GM18507 (cell line): ENCODE measurements at regions not wholly inside any gene's neighbourhood (a gene's known extent, or its start where the extent isn't known, plus 50 kb on each side); places are given as distances from the start of the nearest gene placed in this dataset.

Source experiments
- DNase-seq: peaks from one replicate; pipeline ENCODE4 v3.0.0; 2011; ENCODE audit warnings: low read depth; ENCODE audit not compliant: insufficient read length; ENCODE audit errors: extremely low spot score
- FAIRE-seq: peaks from 2 replicates; lab custom pipeline; 2011; peaks lifted over from hg19 to GRCh38; lab: Jason Lieb, UNC

DNA sequence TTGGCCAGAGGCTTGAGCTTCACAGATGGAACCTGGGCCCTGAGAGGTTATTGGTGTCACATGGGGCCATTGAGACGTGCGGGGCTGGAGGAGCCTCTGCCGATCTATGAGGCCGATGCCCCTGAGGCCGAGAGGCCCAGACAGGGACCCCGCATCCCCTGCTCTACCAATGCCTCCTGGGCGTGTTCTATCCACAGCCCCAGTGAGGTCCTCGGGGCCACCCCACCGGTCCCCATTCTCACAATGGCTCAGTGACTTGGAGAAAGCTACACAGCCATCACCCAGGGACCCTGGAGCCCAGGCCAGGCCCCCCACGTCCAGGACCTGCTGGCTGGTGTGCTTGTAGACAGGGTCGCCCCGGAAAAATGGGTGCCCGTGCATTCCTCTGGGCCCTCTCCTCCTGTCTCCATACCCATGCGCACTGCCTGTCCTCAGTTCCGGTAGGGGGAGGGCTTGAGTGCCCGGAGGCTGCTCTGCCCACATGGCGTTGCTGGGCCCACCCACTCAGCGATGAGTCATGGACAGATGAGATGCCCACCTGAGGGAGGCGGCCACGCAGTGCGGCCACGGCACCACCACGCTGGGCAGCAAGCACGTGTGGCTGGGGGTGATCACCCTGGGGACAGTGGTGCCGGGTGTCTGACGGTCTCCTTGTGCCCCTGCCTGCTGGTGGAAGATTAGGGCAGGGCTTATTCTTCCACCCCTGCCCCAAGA, 1224.7 kb downstream of the BRD1 start:
- no peak for FAIRE-seq
- no peak for DNase-seq

DNA sequence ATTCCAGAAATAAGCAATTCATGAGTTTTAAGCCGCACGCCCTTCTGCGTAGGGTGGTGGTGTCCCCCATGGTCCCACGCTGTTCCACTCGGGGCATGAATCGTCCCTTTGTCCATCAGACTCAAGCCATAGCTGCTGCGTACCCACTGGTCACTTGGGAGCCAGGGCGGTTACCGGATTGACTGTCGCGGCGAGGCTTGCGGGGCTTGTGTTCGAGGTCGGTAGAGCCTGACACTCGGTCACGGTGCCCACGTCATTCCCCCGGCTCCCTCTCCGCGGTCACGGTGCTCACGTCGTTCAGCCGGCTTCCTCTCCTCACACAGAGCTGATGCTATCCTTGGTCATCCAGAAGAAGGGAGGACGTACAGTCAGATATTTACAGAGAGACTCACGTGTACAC, 1227.0 kb downstream of the BRD1 start:
- FAIRE-seq, result no peak
- DNase-seq, result no peak

DNA sequence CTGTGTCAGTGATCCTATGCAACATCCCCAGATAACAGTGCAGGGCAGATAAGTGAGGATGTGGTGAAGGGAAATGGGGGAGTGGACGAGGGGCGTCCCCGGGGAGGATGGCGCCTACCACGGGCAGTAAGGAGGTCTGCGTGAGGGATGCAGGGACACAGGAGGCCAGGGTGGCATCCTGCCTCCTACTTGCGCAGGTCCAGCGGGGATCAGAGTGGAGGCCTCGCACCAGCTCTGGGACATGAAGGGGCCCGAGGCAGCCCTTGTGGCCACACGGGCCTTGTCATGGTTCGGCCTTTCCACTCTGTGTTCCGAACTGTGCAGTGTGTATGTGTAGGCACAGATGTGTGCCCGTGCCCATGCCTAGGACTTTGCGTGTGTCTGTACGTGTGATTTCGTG, 1227.5 kb downstream of the BRD1 start:
- DNase-seq, result no peak
- FAIRE-seq, result no peak

DNA sequence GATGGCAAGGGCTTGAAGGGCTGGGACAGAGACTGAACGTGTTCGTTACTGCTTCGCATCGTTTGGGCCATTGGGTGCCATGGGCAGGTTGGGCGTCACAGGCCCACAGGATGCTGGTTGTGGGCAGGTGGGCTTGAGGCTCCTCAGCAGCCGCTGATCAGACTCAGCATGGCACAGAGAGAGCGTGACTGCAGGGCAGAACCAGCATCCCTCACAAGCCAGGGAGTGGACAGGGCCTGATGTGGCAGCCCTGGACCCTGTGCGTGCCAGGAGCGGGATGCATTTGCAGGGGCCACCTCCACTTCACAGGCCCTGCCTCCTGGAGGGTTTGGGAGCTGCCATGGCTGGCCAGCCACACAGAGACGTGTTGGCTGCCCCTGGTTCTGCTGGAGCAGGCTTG, 1228.3 kb downstream of the BRD1 start:
- DNase-seq, result no peak
- FAIRE-seq, result no peak

DNA sequence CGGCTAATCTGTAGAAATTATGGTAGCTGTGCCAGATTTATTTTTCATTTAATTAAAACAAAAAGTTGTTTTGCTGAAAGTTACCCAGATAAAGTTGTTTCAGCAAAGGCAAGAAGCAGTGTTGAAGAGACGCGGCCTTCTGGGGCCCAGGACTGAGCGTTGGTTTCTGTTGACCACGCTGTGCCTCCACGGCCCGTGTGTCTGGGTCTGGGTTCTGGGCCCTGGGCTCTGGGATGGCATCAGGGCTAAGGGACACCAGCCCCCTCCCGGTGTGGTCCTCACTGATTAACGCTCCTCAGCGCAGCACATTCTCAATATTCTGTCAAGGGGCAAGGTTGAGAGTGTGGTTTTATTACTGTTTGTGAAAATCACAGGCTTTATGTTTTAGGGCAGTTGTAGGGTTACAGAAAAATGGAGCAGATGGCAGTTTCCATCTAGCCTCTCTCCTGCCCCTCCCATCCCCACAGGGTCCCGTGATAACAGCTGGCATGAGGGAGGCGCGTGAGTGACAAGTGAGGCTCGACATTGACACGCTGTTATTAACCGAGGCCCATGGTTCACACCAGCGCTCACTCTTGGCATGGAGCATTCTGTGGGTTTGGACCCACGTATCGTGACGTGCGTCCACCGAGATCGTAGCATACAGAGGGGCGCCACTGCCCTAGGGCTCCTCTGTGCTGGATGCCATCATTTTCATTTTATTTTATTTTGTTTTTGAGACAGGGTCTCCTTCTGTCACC, 1231.4 kb downstream of the BRD1 start:
- DNase-seq (no peak), FAIRE-seq (no peak)

DNA sequence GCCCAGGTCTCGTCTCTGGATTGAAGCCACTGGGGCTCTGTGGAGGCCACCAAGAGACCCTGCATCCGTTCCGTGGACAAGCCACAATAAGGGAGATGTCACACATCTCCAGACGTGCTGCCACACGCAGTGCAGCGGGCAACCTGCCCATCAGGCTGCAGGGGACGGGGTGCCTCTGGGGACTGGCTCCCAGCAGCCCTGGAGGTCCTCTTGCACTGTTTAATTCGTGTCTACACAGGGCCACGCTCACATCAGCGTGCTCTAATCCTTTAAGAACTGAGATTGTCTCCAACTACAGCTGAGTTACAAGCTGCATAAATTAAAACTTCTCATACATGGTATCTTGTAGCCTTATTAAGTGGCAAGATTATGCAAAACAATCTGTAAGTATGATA, 1232.2 kb downstream of the BRD1 start:
- FAIRE-seq (no peak), DNase-seq (no peak)

DNA sequence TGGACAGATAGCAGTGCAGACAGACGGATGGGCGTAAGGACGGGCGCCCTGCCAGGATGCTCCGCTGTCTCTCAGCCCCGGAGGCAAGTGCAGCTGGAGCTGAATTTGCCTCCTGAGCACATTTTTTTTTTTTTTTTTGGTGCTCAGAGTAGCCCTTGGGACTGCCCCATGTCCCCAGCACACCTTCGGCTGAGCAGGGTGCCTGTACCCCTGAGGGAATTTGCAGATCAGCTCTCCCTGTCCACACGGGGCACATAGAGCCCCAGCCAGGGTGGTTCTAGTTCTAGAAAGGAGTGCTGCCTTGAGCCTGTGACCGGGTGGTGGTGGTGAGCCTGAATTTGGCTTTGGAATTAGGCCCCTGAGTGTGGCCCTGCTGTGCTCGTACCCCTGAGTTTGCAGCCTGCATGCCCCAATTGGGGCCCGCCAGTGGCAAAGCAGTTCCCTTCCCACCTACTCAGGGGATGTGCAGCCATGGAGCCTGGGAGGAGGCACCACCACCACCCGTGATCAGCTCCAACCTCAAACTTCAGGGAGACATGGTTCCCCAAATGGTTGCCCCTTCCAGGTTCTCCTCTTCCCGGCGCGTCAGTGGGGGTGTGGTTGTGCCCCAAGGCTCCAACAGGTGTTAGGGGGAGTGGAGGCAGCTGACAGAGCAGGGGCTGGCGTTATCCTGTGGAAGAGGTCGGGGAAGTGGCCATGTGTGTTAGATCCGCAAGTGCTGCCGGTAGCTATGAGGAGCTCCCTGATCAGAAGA, 1232.7 kb downstream of the BRD1 start:
- DNase-seq (no peak), FAIRE-seq (no peak)

DNA sequence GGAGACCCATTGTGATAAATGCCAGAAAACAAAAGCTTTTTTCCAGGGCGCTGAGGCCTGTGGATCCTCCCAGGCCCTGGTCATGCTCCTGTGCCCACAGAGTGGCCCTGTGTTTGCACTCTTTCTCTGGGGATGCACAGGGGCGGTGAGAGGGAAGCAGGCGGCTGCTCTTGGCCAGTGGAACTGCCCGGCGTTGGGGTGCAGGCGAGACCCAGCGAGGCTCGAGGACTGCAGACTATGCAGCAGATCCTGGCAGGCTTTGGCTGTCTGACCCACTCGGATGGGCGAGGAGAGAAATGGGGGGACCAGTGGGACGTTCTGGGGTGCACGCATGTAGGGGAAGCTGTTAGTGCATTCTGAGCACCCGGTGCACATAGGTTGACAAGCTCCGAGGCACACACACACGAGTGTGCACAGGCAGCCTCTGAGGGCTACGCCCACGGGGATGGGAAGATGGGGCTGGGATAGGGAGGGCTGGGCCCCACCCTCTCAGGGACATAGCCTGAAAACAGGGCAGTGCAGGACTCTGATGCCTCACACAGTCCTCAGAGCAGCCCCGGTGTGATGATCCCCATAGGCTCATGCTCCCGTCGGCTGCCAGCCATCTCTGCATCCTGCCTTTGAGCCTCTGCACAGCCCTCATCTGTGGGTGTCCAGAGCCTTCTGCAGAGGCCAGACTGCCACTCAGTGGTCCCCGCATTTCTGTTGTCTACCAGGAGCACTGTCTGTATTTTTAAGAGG, 1233.5 kb downstream of the BRD1 start:
- FAIRE-seq (no peak), DNase-seq (no peak)

DNA sequence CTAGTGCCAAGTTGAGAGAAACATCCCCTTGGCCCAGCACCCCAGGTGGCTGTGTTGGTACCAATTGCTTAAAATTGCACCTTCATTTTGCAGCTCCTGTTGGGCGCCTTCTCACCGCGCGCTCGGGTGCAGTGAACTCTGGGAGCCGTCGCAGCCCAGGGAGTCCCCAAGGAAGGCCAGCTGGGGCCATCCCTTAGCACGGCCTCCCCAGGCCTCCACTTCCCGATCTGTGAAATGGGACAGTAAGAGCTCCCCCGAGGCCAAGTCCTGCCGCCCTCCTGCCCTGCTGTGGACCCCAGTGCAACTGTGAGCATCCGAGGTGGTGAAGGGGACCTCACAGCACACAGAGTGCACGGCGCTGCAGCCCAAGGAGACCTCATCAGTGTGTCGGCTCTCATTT, 1234.1 kb downstream of the BRD1 start:
- DNase-seq, result no peak
- no peak for FAIRE-seq

DNA sequence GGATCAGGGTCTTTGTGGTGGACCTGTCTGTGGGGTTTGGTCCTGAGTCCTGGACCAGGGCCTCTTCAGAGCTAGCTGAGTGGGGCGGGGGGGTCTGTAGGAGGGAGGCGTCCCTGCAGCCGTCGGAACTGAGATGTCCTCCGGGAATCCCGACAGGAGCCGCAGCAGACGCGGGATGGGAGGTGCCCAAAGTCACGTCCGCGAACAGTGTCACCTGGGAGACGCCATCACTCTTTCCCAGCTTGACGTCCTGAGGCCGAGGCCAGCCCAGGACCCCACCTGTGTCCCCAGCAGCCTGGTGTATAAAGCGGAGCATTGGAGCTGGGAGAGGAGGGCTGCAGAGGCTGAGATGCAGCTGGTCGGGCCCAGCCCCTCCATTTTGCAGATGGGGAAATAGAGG, 1234.7 kb downstream of the BRD1 start:
- no peak for FAIRE-seq

DNA sequence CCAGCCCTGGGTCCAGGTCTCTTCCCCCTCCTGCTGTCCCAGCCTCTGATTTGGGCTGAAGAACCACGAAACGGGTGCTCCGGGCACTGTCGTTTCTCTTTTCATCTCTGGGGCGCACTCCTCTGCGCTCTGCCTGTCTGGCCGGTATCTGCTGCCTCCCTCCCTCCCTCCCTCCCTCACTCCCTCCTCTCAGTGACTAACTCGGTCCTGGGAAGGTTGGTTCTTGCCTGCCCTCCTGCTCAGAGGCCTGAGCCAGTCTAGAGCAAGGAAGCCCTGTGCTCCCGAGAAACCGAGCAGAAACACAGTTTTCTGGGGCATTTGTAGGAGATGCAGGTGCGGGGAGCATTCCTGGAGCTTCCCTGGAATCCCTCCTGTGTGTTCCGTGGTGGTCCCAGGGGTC, 1235.2 kb downstream of the BRD1 start:
- FAIRE-seq (no peak), DNase-seq (no peak)

More for the DNA sequence above, 1234.7 kb downstream of the BRD1 start:
- no peak for DNase-seq

DNA sequence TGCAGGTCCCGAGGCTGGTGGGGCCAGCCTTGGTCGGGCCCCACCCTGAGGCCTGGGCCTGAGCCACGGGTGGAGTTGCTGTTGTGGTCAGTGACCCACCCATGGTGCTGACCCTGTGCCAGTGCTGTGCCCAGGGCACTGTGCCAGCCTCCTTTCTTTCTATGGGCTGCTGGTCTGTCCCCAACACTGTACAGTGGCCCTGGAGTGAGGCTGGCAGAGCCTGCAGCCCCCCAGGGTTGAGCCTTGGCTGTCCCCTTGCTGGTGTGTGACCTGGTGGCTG, 1235.7 kb downstream of the BRD1 start:
- DNase-seq (no peak), FAIRE-seq (no peak)

DNA sequence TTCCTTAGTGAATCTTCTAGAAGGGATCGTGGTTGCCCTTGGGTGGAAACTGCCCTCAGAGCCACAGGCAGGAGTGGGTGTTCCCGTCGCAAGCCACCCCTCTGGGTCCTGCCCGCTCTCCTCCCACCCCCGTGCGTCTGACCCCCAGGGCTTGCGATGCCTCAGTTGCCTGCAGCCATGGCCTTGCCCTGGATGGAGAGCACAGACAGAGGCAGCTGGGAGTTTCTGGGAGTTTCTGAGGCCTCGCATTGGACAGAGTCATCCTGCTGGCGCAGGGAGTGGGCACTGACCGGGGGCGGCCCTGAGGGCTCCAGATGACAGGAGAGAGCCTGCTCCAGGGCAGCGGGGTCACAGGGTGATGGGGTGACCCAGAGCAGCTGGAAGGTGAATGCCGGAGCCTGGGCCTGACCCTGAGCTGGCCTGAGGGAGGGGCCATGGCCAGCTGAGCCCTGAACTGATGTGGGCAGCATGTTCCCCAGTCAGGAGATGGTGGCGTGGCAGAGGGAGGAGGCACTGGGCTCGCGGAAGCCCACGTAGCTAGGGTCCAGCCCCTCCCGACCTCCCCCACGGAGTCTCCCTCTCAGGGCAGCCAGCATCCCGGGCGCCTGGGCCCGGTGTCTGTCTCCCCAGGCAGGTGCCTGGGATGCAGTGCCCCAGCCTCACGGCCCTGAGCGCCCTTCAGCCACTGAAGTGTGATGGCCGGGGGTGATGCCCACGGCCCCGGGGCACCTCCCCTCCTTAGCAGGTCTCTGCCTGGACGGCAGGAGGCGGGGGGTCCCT, 1236.2 kb downstream of the BRD1 start:
- no peak for DNase-seq
- FAIRE-seq, result no peak

DNA sequence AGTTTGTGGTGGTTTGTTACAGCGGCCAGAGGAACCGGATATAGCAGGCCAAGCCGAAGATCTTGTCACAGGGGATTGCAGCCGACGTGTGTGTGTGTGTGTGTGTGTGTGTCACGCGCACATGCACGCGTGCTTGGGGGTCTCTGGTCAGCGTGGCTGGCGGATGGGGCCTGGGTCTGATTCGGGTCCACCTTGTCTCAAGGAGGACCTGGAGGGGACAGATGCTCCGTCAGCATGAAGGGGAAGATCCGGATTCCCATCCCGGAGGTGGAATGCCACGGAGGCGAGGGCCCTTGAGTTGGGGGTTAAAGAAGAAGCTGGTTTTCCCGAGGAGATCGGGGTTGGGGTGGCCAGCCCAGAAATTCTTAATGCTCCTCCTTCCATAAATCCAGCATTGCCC, 1237.8 kb downstream of the BRD1 start:
- no peak for DNase-seq
- no peak for FAIRE-seq

DNA sequence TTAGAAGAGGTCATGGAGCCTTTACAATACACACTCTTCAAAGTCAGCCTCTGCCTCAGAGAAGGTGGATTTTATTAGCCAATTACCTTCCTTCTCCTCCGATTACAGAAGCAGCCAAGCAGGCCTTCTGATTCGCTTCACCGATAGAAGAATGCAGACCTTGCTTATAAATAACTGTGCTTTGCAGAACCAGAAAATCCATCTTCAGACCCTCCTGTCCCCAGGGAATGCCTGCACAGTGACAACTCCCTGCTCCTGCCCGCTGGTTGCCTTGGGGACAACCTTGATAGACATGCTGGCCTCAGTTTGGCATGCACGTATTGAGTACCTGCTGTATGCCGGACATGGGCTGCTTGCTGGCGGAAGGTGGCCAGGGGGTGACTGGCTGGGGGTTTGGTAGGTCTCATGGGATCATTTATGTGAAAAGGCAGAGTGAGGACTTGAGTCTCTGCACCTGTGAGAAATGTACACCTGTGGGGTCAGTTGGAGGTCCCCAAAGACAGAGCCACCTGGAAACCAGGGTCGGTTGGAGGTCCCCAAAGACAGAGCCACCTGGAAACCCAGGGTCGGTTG, 1238.7 kb downstream of the BRD1 start:
- no peak for FAIRE-seq

DNA sequence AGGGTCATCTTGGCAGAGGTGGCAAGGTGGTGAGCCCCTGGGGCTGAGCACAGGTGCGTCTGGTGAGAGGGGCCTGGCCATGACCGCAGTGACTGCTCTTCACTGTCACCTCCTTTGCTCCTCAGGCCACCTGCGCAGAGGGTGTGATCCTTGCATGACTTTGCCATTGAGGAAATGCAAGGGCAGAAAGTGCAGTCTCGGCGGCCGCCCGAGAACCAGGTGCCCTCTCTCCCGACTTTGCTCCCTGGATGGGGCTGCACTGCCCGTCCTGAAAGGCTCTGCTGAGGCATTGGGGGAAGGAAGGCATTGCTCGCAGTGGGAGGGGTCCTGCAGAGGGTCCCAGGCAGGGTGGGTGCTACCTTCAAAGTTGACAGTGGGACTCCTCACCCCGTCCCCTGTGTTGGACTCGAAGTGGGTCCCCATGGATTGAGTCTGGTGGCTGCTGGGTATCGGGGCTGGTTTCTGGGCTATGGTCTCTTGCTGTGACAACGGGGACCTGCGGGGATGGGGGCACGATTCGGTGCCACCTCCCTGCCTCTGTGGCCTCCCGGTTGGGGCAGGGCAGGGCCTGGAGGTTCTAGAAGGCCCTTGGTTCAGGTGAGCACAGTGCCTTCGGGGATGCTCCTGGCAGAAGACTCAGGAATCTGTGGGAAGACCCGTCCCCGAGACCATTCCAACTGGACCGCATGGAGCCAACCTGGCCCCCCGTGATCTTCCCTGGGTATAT, 1239.4 kb downstream of the BRD1 start:
- FAIRE-seq (no peak), DNase-seq (no peak)

More for the DNA sequence above, 1238.7 kb downstream of the BRD1 start:
- DNase-seq, result no peak

DNA sequence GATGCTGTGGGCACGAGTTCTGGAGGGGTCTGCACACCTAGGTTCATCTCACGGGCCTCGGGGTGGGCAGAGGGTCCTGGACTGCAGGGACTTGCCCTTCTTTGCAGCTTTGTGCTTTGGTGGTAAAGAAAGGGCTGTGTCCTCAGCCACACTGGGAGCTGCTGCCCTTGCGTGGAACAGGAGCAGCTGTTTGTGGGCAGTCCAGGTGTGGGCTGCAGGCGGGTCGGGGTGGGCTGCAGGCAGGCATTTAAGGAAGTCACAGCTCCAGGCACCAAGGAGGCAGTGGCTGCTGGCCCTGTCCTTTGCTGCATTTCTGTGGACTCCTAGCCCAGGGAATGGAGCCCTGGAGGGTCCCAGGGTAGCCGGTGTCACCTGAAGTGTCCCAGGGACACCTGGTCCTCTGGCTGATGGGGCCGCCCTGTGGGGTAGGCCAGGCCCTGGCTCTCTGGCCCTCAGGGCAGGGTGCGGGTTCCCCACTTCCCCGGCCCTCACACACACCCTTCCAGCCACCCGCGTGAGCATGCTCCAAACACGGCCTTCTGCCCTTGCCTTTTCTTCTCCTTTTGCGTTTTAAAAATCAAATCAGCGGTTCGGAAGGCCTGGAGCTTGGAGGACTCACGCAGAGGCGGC, 1240.3 kb downstream of the BRD1 start:
- no peak for FAIRE-seq

DNA sequence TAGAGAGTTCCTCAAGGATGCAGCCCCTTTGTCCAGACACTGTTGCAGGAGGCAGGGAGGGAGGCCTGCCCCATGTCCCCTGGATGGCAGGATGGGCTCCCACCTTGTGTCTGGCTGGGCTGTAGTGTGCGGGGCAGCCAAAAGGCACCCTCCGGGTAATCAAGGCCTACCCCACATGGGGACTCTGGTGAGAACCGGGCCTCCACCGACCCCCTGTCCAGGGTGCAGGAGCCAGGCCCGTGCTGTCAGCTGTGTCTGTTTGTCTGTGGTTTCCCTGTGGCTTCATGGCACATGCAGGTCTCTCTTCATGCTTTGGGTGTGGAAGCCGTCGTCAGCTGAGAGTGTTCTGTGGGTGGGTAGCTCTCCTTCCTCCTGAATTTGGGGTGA, 1240.9 kb downstream of the BRD1 start:
- FAIRE-seq, result no peak

More for the DNA sequence above, 1240.3 kb downstream of the BRD1 start:
- no peak for DNase-seq

More for the DNA sequence above, 1240.9 kb downstream of the BRD1 start:
- no peak for DNase-seq
